ENCODE measurements at regions not wholly inside any gene's neighbourhood (a gene's known extent, or its start where the extent isn't known, plus 50 kb on each side); places are given as distances from the start of the nearest gene placed in this dataset.

GRCh38 chr4:116501954-116502353 is 583.4 kb downstream of the TRAM1L1 start:
- no peak for DNase-seq
- no peak overlapping the region for H3K27ac ChIP-seq (ENCODE audit: low read depth in 2 of 2, low read length in 2 of 2)
- no peak for TF ChIP-seq CTCF (IDR thresholded peaks at IDR 0.05; ENCODE audit: borderline replicate concordance, extremely low read depth, insufficient read depth)
- intact Hi-C loops (cut with DNase I) = no loop called here
- H3K4me1 ChIP-seq (ENCODE audit: control insufficient read depth in 2 of 3, insufficient read depth in 2 of 3, low read depth in 1 of 3, low read length in 3 of 3) = no peaks in the 10 kb centered on the region
- FAIRE-seq = no peak
- H3K27me3 ChIP-seq (ENCODE audit: control insufficient read depth, insufficient read depth, low read length) = no peaks in the 10 kb centered on the region
- H3K9ac ChIP-seq (ENCODE audit: low read length in 3 of 3) = no peak overlapping the region
- no peak overlapping the region for H3K4me3 ChIP-seq (ENCODE audit: low read length in 3 of 3)
- no peaks in the 10 kb centered on the region for H3K36me3 ChIP-seq (ENCODE audit: control insufficient read depth in 2 of 3, insufficient read depth in 3 of 3, low read length in 3 of 3)
- no peaks in the 10 kb centered on the region for H3K9me3 ChIP-seq (ENCODE audit: control insufficient read depth in 2 of 3, insufficient read depth in 1 of 3, low read length in 3 of 3)

DNA sequence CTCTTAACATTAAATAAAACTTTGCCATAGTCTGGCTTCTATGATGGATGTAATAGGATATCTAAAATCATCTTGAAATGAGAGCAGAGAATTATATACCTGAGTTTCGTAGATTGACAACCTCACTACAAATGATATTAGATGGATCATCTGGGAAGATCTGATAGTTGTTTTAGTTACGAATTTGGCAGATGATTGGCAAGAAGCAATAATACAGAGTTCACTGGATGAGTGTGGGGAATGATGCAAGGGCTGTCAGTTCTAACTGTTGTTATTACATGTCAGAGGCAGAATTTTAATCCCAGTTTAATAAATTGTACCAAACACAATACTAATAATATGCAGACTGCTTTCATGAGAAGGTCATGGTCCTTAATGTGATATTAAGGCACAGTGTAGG is 585.2 kb downstream of the TRAM1L1 start:
- no peak overlapping the region for H3K9ac ChIP-seq (ENCODE audit: low read length in 3 of 3)
- TF ChIP-seq CTCF (IDR thresholded peaks at IDR 0.05; ENCODE audit: borderline replicate concordance, extremely low read depth, insufficient read depth) = no peak
- no peak for FAIRE-seq

DNA sequence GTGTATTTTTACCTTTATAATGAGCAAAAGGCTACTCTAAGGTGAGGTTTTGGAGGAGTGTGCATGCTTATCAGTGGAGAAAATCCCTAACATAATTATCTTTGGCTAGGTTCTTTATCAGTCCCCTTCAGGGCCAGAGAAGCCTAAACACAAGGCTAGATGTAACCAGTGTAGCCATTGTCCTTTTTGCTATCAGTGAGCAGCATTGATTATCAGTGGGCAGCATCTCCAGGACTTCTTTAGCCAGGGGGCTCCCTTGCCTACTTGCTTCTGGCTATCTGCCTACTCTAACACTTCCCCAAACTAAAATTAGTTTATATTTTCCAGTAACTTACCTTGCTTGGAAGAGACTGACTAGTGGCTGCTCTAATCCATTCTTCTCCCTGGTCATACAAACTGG is 595.6 kb downstream of the TRAM1L1 start:
- Histone ChIP-seq H3K9me3 (ENCODE audit: control insufficient read depth in 2 of 3, insufficient read depth in 1 of 3, low read length in 3 of 3) (no peaks in the 10 kb centered on the region), H3K27ac (ENCODE audit: low read depth in 2 of 2, low read length in 2 of 2) (no peak overlapping the region), H3K36me3 (ENCODE audit: control insufficient read depth in 2 of 3, insufficient read depth in 3 of 3, low read length in 3 of 3) (no peaks in the 10 kb centered on the region), H3K4me3 (ENCODE audit: low read length in 3 of 3) (no peak overlapping the region), H3K4me1 (ENCODE audit: control insufficient read depth in 2 of 3, insufficient read depth in 2 of 3, low read depth in 1 of 3, low read length in 3 of 3) (no peaks in the 10 kb centered on the region), H3K9ac (ENCODE audit: low read length in 3 of 3) (no peak overlapping the region), H3K27me3 (ENCODE audit: control insufficient read depth, insufficient read depth, low read length) (no peaks in the 10 kb centered on the region)
- intact Hi-C loops (cut with DNase I) = no loop called here
- DNase-seq (no peak), FAIRE-seq (no peak)
- no peak for TF ChIP-seq CTCF (IDR thresholded peaks at IDR 0.05; ENCODE audit: borderline replicate concordance, extremely low read depth, insufficient read depth)

More for the DNA sequence above, 585.2 kb downstream of the TRAM1L1 start:
- intact Hi-C loops (cut with DNase I) = no loop called here
- no peak overlapping the region for H3K4me3 ChIP-seq (ENCODE audit: low read length in 3 of 3)
- no peak for DNase-seq
- no peaks in the 10 kb centered on the region for H3K36me3 ChIP-seq (ENCODE audit: control insufficient read depth in 2 of 3, insufficient read depth in 3 of 3, low read length in 3 of 3)
- no peak overlapping the region for H3K27ac ChIP-seq (ENCODE audit: low read depth in 2 of 2, low read length in 2 of 2)
- H3K4me1 ChIP-seq (ENCODE audit: control insufficient read depth in 2 of 3, insufficient read depth in 2 of 3, low read depth in 1 of 3, low read length in 3 of 3) = no peaks in the 10 kb centered on the region
- no peaks in the 10 kb centered on the region for H3K9me3 ChIP-seq (ENCODE audit: control insufficient read depth in 2 of 3, insufficient read depth in 1 of 3, low read length in 3 of 3)
- no peaks in the 10 kb centered on the region for H3K27me3 ChIP-seq (ENCODE audit: control insufficient read depth, insufficient read depth, low read length)

DNA sequence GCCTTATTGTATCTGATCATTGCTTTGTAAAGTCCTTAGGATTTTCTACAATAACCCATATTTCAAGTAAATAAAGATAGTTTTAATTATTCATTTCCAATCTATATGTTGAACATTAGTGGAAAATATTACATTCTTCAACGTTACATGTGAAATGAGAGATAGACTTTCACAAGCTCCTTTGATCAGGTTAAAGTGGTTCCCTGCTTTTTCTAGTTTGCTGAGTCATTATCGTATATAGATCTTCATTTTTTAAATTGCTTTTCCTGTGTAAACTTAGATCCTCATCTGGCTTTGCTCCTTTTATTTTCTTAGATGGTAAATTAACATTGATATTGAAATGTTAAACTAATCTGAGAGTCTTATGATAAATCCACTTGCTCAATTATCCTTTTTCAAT is 599.0 kb downstream of the TRAM1L1 start:
- H3K9me3 ChIP-seq (ENCODE audit: control insufficient read depth in 2 of 3, insufficient read depth in 1 of 3, low read length in 3 of 3) = no peaks in the 10 kb centered on the region
- H3K9ac ChIP-seq (ENCODE audit: low read length in 3 of 3) = no peak overlapping the region
- TF ChIP-seq CTCF (IDR thresholded peaks at IDR 0.05; ENCODE audit: borderline replicate concordance, extremely low read depth, insufficient read depth) = no peak
- FAIRE-seq (no peak), DNase-seq (no peak)
- no peaks in the 10 kb centered on the region for H3K27me3 ChIP-seq (ENCODE audit: control insufficient read depth, insufficient read depth, low read length)
- intact Hi-C loops (cut with DNase I) = no loop called here
- no peak overlapping the region for H3K4me3 ChIP-seq (ENCODE audit: low read length in 3 of 3)
- H3K4me1 ChIP-seq (ENCODE audit: control insufficient read depth in 2 of 3, insufficient read depth in 2 of 3, low read depth in 1 of 3, low read length in 3 of 3) = no peaks in the 10 kb centered on the region
- H3K27ac ChIP-seq (ENCODE audit: low read depth in 2 of 2, low read length in 2 of 2) = no peak overlapping the region
- no peaks in the 10 kb centered on the region for H3K36me3 ChIP-seq (ENCODE audit: control insufficient read depth in 2 of 3, insufficient read depth in 3 of 3, low read length in 3 of 3)

Measured in kidney (tissue), 13 donors.